ENCODE measurements at regions not wholly inside any gene's neighbourhood (a gene's known extent, or its start where the extent isn't known, plus 50 kb on each side); places are given as distances from the start of the nearest gene placed in this dataset.
"Not testable (repeated sequence)": the region's sequence is repeated elsewhere in the genome, so short reads cannot be mapped to it uniquely, and the experiment has no call there.

GRCh38 chr12:27164330-27165040, 79.6 kb upstream of the STK38L start:
- Histone ChIP-seq H3K4me1 (no peaks in the 10 kb centered on the region), H3K9me3 (peaks cover 0 to 24% (median 0%) of the 10 kb centered on the region in 11 donors), H3K4me3 (no peak overlapping the region), H3K27me3 (no peaks in the 10 kb centered on the region), H3K36me3 (no peaks in the 10 kb centered on the region), H3K27ac (no peak overlapping the region)
- DNase-seq = no peak
- 91 to 93% methylated on average over 2 of the region's 2 CpGs for WGBS, 2 donors
- no peak for TF ChIP-seq CTCF (IDR thresholded peaks at IDR 0.05)
- no peak for ATAC-seq
- intact Hi-C loops (cut with DNase I) = no loop called here

- ATAC-seq; DNase-seq; intact Hi-C loops (cut with DNase I); H3K27ac ChIP-seq; H3K36me3 ChIP-seq; H3K4me3 ChIP-seq; H3K4me1 ChIP-seq; H3K27me3 ChIP-seq: not testable (repeated sequence)
- 94 to 96% methylated on average over 1 of the region's 1 CpG for whole genome bisulfite sequencing, 2 donors
- H3K9me3 ChIP-seq = peaks cover 0 to 35% (median 8%) of the 10 kb centered on the region in 11 donors
Measured at GRCh38 chr12:27165958-27166357, 78.1 kb upstream of the STK38L start.

- H3K4me3 ChIP-seq; H3K27ac ChIP-seq; H3K27me3 ChIP-seq; ATAC-seq; intact Hi-C loops (cut with DNase I); DNase-seq; H3K4me1 ChIP-seq; H3K36me3 ChIP-seq: not testable (repeated sequence)
- H3K9me3 ChIP-seq = peaks cover 0 to 57% (median 12%) of the 10 kb centered on the region in 11 donors
- WGBS, 2 donors = 95 to 98% methylated on average over 3 of the region's 3 CpGs
Measured at GRCh38 chr12:27171494-27171893, 72.6 kb upstream of the STK38L start.

GRCh38 chr12:27176765-27177164, 67.3 kb upstream of the STK38L start:
- no peaks in the 10 kb centered on the region for H3K36me3 ChIP-seq
- H3K4me3 ChIP-seq = no peak overlapping the region
- peaks cover 0 to 20% (median 4%) of the 10 kb centered on the region in 11 donors for H3K9me3 ChIP-seq
- intact Hi-C loops (cut with DNase I) = no loop called here
- H3K27ac ChIP-seq = peak overlapping the region in 5 of 10 donors; percentile 20 to 87 (median 82)
- H3K27me3 ChIP-seq = no peaks in the 10 kb centered on the region
- H3K4me1 ChIP-seq = peaks cover 4 to 52% (median 23%) of the 10 kb centered on the region in 9 donors
- DNase-seq (no peak), ATAC-seq (no peak)
- TF ChIP-seq CTCF (IDR thresholded peaks at IDR 0.05) = no peak

GRCh38 chr12:27177706-27178105, 66.4 kb upstream of the STK38L start:
- Histone ChIP-seq H3K4me3 (no peak overlapping the region), H3K36me3 (no peaks in the 10 kb centered on the region), H3K4me1 (peaks cover 4 to 52% (median 23%) of the 10 kb centered on the region in 9 donors), H3K9me3 (peaks cover 0 to 10% (median 0%) of the 10 kb centered on the region in 11 donors), H3K27ac (peak overlapping the region in 5 of 10 donors; percentile 20 to 87 (median 82)), H3K27me3 (no peaks in the 10 kb centered on the region)
- no peak for TF ChIP-seq CTCF (IDR thresholded peaks at IDR 0.05)
- no peak for DNase-seq
- intact Hi-C loops (cut with DNase I) = no loop called here
- no peak for ATAC-seq

All from heart right ventricle (tissue), 16 donors.